Astrocyte (in vitro differentiated cells and primary cell): ENCODE measurements at regions not wholly inside any gene's neighbourhood (a gene's known extent, or its start where the extent isn't known, plus 50 kb on each side); places are given as distances from the start of the nearest gene placed in this dataset.

ENCODE experiments used
- DNase-seq: peaks from one replicate; pipeline ENCODE4 v3.0.0-alpha.2; 2010; ENCODE audit warnings: low read depth
- FAIRE-seq: peaks from 2 replicates; lab custom pipeline; 2011; peaks lifted over from hg19 to GRCh38; lab: Jason Lieb, UNC
- H2AFZ ChIP-seq: 2 replicates; pipeline ENCODE4 v1.6.0; 2012; ENCODE audit warnings: low read depth, low read length, inconsistent platforms
- H3K27ac ChIP-seq: 2 replicates; pipeline ENCODE4 v1.5.1; 2011; ENCODE audit warnings: low read depth, low read length, inconsistent platforms
- H3K27me3 ChIP-seq: 2 replicates; pipeline ENCODE4 v1.6.0; 2011; ENCODE audit warnings: low read length, inconsistent platforms; ENCODE audit not compliant: insufficient read depth
- H3K36me3 ChIP-seq: 2 replicates; pipeline ENCODE4 v1.5.1; 2011; ENCODE audit warnings: low read length, inconsistent platforms; ENCODE audit not compliant: insufficient read depth
- H3K4me1 ChIP-seq: 2 replicates; pipeline ENCODE4 v1.5.1; 2011; ENCODE audit warnings: low read length, inconsistent platforms; ENCODE audit not compliant: insufficient read depth
- H3K4me2 ChIP-seq: 2 replicates; pipeline ENCODE4 v1.6.0; 2012; ENCODE audit warnings: low read length, inconsistent platforms
- H3K4me3 ChIP-seq: 2 replicates; pipeline ENCODE4 v1.5.1; 2011; ENCODE audit warnings: low read depth, mild to moderate bottlenecking, low read length, inconsistent platforms; ENCODE audit not compliant: insufficient read depth
- H3K79me2 ChIP-seq: 2 replicates; pipeline ENCODE4 v1.6.0; 2012; ENCODE audit warnings: mild to moderate bottlenecking, low read length, inconsistent platforms; ENCODE audit not compliant: insufficient read depth
- H3K9ac ChIP-seq: 2 replicates; pipeline ENCODE4 v1.6.0; 2012; ENCODE audit warnings: mild to moderate bottlenecking, low read length, inconsistent platforms
- H3K9me3 ChIP-seq: 2 replicates; pipeline ENCODE4 v1.5.1; 2012; ENCODE audit warnings: low read depth, mild to moderate bottlenecking, low read length, inconsistent platforms; ENCODE audit not compliant: insufficient read depth
- H4K20me1 ChIP-seq: 2 replicates; pipeline ENCODE4 v1.6.0; 2012; ENCODE audit warnings: low read length, inconsistent platforms; ENCODE audit not compliant: insufficient read depth
- H3K27ac Mint-ChIP-seq: one replicate; pipeline ENCODE4 v1.8.0; 2021; ENCODE audit warnings: mild to moderate bottlenecking, mixed read lengths; ENCODE audit not compliant: unreplicated experiment
- H3K27me3 Mint-ChIP-seq: one replicate; pipeline ENCODE4 v1.8.0; 2021; ENCODE audit warnings: low read depth, mixed read lengths; ENCODE audit not compliant: unreplicated experiment
- H3K36me3 Mint-ChIP-seq: one replicate; pipeline ENCODE4 v1.8.0; 2021; ENCODE audit warnings: low read depth, mixed read lengths; ENCODE audit not compliant: unreplicated experiment
- H3K4me1 Mint-ChIP-seq: one replicate; pipeline ENCODE4 v1.8.0; 2021; ENCODE audit warnings: low read depth, mixed read lengths; ENCODE audit not compliant: unreplicated experiment
- H3K4me3 Mint-ChIP-seq: one replicate; pipeline ENCODE4 v1.8.0; 2021; ENCODE audit warnings: mild to moderate bottlenecking, moderate library complexity, mixed read lengths; ENCODE audit not compliant: unreplicated experiment
- H3K9me3 Mint-ChIP-seq: one replicate; pipeline ENCODE4 v1.8.0; 2021; ENCODE audit warnings: mild to moderate bottlenecking, mixed read lengths; ENCODE audit not compliant: unreplicated experiment
- CTCF ChIP-seq: IDR thresholded peaks from 2 replicates; pipeline ENCODE4 v1.5.1; 2011; ENCODE audit warnings: low read depth, mild to moderate bottlenecking, inconsistent platforms, low read length, moderate library complexity; ENCODE audit not compliant: insufficient read depth
- EZH2 ChIP-seq: IDR thresholded peaks from 2 replicates; pipeline ENCODE4 v1.6.1; 2012; ENCODE audit warnings: mild to moderate bottlenecking, low read length, inconsistent platforms; ENCODE audit not compliant: insufficient read depth

DNA sequence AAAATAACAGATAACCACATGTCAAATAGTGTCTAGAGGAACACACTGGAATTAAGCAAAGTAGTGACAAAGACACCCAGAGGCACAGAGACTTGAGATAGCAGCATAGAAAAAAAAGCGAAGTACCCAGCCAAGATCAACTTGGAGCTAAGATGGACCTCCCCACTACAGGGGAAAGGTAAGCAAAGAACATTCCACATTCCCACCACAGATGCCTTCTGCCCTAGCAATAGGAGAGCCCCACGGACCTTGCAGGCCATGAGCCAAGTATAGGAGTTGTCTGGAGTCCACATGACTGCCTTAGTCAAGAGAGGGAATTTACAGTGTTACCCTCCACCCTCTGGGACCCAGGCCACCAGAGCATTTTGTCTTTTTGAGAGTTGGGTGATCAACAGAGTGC lies 110.7 kb upstream of the SPRY2 start:
- H3K36me3 Mint-ChIP-seq, result no peaks in the 10 kb centered on the region
- H3K27me3 Mint-ChIP-seq, result no peaks in the 10 kb centered on the region
- TF ChIP-seq CTCF, result no peak
- no peak for TF ChIP-seq EZH2
- no peaks in the 10 kb centered on the region for H3K9me3 ChIP-seq
- FAIRE-seq, result no peak
- DNase-seq, result no peak
- no peak overlapping the region for H3K4me3 ChIP-seq
- H3K79me2 ChIP-seq, result no peaks in the 10 kb centered on the region
- H3K4me2 ChIP-seq, result no peak overlapping the region
- H3K9ac ChIP-seq, result no peak overlapping the region
- no peak overlapping the region for H2AFZ ChIP-seq
- H3K9me3 Mint-ChIP-seq, result peaks cover 3% of the 10 kb centered on the region
- H3K4me3 Mint-ChIP-seq, result no peak overlapping the region
- H3K27ac Mint-ChIP-seq, result no peak overlapping the region
- no peaks in the 10 kb centered on the region for H4K20me1 ChIP-seq
- H3K36me3 ChIP-seq, result no peaks in the 10 kb centered on the region
- no peaks in the 10 kb centered on the region for H3K27me3 ChIP-seq
- H3K4me1 ChIP-seq, result peaks cover 4% of the 10 kb centered on the region
- H3K27ac ChIP-seq, result no peak overlapping the region
- peaks cover 10% of the 10 kb centered on the region for H3K4me1 Mint-ChIP-seq

GRCh38 chr13:80450386-80450785 lies 109.5 kb upstream of the SPRY2 start:
- Histone ChIP-seq H2AFZ (no peak overlapping the region), H4K20me1 (no peaks in the 10 kb centered on the region), H3K4me1 (peaks cover 4% of the 10 kb centered on the region), H3K4me2 (no peak overlapping the region), H3K27ac (no peak overlapping the region), H3K9me3 (no peaks in the 10 kb centered on the region), H3K36me3 (no peaks in the 10 kb centered on the region), H3K9ac (no peak overlapping the region), H3K27me3 (no peaks in the 10 kb centered on the region), H3K4me3 (no peak overlapping the region), H3K79me2 (no peaks in the 10 kb centered on the region)
- H3K27me3 Mint-ChIP-seq, result no peaks in the 10 kb centered on the region
- H3K4me1 Mint-ChIP-seq, result peaks cover 10% of the 10 kb centered on the region
- H3K4me3 Mint-ChIP-seq, result no peak overlapping the region
- DNase-seq, result no peak
- no peak for TF ChIP-seq EZH2
- TF ChIP-seq CTCF, result no peak
- H3K9me3 Mint-ChIP-seq, result peaks cover 3% of the 10 kb centered on the region
- no peaks in the 10 kb centered on the region for H3K36me3 Mint-ChIP-seq
- no peak for FAIRE-seq
- no peak overlapping the region for H3K27ac Mint-ChIP-seq

- H3K27ac ChIP-seq, result no peak overlapping the region
- no peaks in the 10 kb centered on the region for H3K79me2 ChIP-seq
- H3K36me3 ChIP-seq, result no peaks in the 10 kb centered on the region
- H3K4me2 ChIP-seq, result no peak overlapping the region
- Mint-ChIP-seq H3K36me3 (no peaks in the 10 kb centered on the region), H3K4me1 (no peaks in the 10 kb centered on the region), H3K4me3 (no peak overlapping the region), H3K27ac (no peak overlapping the region), H3K9me3 (peaks cover 3% of the 10 kb centered on the region), H3K27me3 (no peaks in the 10 kb centered on the region)
- no peak overlapping the region for H2AFZ ChIP-seq
- H4K20me1 ChIP-seq, result no peaks in the 10 kb centered on the region
- TF ChIP-seq EZH2 (no peak), CTCF (no peak)
- H3K27me3 ChIP-seq, result no peaks in the 10 kb centered on the region
- H3K4me3 ChIP-seq, result no peak overlapping the region
- H3K9ac ChIP-seq, result no peak overlapping the region
- H3K4me1 ChIP-seq, result no peaks in the 10 kb centered on the region
- DNase-seq (no peak), FAIRE-seq (no peak)
- no peaks in the 10 kb centered on the region for H3K9me3 ChIP-seq
These were observed 107.8 kb upstream of the SPRY2 start for GRCh38 chr13:80448725-80449124.
